Uterus (tissue), 2 donors: ENCODE measurements at regions not wholly inside any gene's neighbourhood (a gene's known extent, or its start where the extent isn't known, plus 50 kb on each side); places are given as distances from the start of the nearest gene placed in this dataset.

Experiments
- CTCF ChIP-seq, 4 experiments: fragments of 200-600 bp in 2 of 4; fragments of 450-650 bp in 2 of 4; sonication (generic) in 2 of 4; IDR thresholded peaks; one replicate each; pipeline ENCODE4 v1.5.1; 2016 to 2019; ENCODE audit warnings: antibody characterized with exemption in 4 of 4, mild to moderate bottlenecking in 2 of 4, moderate library complexity in 1 of 4
- POLR2A ChIP-seq, 2 donors: fragments of 450-650 bp; IDR thresholded peaks; one replicate each; pipeline ENCODE4 v1.6.1; 2016; ENCODE audit warnings: antibody characterized with exemption in 2 of 2, mild to moderate bottlenecking in 1 of 2, moderate library complexity in 1 of 2

- TF ChIP-seq POLR2A (IDR thresholded peaks at IDR 0.05) (no peak), CTCF (IDR thresholded peaks at IDR 0.05) (no peak)
These were observed 123.2 kb downstream of the HERPUD2 start for GRCh38 chr7:35571611-35572240.
